Bronchial epithelial cell (primary cell): ENCODE measurements at regions not wholly inside any gene's neighbourhood (a gene's known extent, or its start where the extent isn't known, plus 50 kb on each side); places are given as distances from the start of the nearest gene placed in this dataset.
A peak's percentile ranks its signal among the peaks of the same experiment; 100 is the strongest.

Experiments
- DNase-seq: peaks from one replicate; pipeline ENCODE4 v3.0.0-alpha.2; 2010; ENCODE audit warnings: low read depth
- FAIRE-seq: peaks from 2 replicates; lab custom pipeline; 2011; peaks lifted over from hg19 to GRCh38; lab: Jason Lieb, UNC
- H3K27me3 ChIP-seq: 2 replicates; pipeline ENCODE4 v1.5.1; 2011; ENCODE audit warnings: low read length; ENCODE audit not compliant: control insufficient read depth, insufficient read depth
- H3K36me3 ChIP-seq: 2 replicates; pipeline ENCODE4 v1.5.1; 2011; ENCODE audit warnings: low read length; ENCODE audit not compliant: control insufficient read depth, insufficient read depth
- H3K4me3 ChIP-seq: 2 replicates; pipeline ENCODE4 v1.5.1; 2011; ENCODE audit warnings: mild to moderate bottlenecking, low read depth, low read length, control low read depth
- TF ChIP-seq, protein P1 (sequence below): IDR thresholded peaks from 2 replicates; pipeline ENCODE4 v1.5.1; 2011; ENCODE audit warnings: mild to moderate bottlenecking, moderate library complexity, low read length, control low read depth, inconsistent platforms; ENCODE audit not compliant: insufficient read depth, severe bottlenecking

DNA sequence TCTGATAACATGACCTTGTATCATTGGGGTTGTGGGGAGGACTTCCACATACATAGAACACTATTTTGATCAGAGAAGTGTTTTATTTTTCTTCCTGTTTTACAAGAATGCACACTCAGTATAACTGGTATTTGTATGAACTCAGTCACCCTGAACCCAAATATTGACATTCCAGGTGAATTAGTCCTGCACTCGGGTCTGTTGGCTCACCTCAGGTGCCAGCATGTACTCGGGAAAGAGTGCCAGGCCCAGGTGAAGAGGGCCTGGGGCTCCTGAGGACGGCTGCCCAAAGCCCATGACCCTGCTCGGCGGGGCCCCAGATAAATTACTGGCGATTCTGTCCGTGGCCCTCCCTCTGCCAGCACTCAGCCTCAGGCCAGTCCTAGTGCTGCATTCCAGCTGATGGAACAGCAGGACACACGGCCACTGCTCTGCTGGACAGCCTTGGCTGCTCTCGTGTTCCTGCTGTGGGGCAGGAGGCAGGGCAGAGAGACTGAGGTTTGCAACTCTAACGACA is 75.4 kb upstream of the TMPRSS2 start:
- DNase-seq (peak; percentile 90), FAIRE-seq (no peak)
- TF ChIP-seq, protein P1, sequence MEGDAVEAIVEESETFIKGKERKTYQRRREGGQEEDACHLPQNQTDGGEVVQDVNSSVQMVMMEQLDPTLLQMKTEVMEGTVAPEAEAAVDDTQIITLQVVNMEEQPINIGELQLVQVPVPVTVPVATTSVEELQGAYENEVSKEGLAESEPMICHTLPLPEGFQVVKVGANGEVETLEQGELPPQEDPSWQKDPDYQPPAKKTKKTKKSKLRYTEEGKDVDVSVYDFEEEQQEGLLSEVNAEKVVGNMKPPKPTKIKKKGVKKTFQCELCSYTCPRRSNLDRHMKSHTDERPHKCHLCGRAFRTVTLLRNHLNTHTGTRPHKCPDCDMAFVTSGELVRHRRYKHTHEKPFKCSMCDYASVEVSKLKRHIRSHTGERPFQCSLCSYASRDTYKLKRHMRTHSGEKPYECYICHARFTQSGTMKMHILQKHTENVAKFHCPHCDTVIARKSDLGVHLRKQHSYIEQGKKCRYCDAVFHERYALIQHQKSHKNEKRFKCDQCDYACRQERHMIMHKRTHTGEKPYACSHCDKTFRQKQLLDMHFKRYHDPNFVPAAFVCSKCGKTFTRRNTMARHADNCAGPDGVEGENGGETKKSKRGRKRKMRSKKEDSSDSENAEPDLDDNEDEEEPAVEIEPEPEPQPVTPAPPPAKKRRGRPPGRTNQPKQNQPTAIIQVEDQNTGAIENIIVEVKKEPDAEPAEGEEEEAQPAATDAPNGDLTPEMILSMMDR = no peak
- Histone ChIP-seq H3K27me3 (no peaks in the 10 kb centered on the region), H3K4me3 (no peak overlapping the region), H3K36me3 (no peaks in the 10 kb centered on the region)

DNA sequence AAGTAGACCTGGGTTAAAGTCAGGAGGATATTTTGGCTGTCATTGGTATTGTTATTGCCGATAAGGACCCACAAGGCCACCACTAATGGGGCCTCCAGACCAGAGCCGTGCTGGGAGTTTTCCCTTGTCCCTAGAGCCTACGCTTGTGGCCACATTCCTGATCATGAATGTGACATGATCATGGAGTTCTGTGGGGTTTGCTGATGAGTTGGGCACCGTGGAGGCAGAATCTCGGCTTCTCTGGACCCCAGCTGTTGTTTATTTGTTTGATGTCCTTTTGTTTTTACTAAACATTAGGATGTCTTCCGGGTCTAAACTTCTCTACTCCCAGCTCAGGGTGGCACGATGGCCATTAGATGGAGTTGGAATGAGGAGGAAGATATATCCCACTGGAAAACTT is 74.9 kb upstream of the TMPRSS2 start:
- TF ChIP-seq, protein P1 = no peak
- no peaks in the 10 kb centered on the region for H3K27me3 ChIP-seq
- no peak overlapping the region for H3K4me3 ChIP-seq
- H3K36me3 ChIP-seq = no peaks in the 10 kb centered on the region
- DNase-seq (no peak), FAIRE-seq (no peak)

DNA sequence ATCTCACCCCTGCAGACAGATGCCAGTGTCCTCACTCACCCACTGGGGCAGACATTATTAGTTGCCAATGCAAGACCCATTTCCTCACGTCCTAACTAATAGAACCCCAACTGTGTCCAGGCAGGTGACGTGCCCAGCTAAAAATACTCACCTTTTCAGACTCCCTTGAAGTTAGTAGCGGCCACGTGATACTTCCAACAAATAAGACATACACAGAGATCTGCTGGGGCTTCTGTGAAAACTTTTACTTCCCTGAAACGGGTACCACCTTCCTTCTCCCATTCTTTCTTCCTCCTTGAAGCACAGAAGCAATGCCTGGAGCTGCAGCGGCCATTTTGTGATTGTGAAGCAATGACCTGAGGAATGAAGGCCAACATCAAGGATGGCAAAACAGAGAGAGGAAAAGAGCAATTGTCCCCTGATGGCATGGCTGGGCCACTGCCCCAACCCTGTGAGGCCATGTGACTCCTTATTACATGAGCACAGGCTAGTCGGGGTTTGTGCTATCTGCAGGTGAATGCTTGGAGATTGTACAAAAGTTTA is 74.4 kb upstream of the TMPRSS2 start:
- TF ChIP-seq, protein P1 = no peak
- FAIRE-seq (no peak), DNase-seq (no peak)
- no peak overlapping the region for H3K4me3 ChIP-seq
- no peaks in the 10 kb centered on the region for H3K27me3 ChIP-seq
- H3K36me3 ChIP-seq = no peaks in the 10 kb centered on the region

DNA sequence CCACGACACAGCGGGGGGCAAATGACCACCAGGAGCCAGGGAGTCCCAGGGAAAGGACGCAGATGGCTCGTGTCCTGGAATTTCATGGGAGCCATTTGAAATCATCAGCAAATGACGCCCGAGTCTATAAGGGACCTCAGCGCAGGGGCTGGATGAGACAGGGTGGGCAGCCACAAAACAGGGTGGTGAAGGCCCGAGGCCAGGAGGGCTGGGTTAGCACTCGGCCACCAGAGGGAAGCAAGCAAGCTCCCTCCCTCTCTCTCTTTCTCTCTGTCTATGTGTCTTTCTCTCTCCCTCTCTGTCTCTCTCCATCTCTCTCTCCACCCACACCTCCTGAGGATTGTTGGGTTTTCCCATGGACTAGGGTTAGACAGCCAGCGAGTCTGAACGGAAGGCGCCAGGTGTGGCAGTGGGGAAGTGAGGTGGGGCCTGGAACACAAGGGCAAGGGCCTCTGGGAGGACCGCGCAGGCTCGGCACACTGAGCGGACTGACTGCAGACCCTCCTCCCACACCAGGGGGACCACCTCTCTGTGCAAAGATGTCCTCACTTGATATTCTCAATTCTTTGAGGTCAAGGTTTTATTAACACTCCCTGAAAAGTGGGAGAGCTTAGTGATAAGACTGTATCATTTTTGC is 73.8 kb upstream of the TMPRSS2 start:
- DNase-seq (no peak), FAIRE-seq (no peak)
- Histone ChIP-seq H3K27me3 (no peaks in the 10 kb centered on the region), H3K4me3 (no peak overlapping the region), H3K36me3 (no peaks in the 10 kb centered on the region)
- TF ChIP-seq, protein P1 = peak; percentile 11

DNA sequence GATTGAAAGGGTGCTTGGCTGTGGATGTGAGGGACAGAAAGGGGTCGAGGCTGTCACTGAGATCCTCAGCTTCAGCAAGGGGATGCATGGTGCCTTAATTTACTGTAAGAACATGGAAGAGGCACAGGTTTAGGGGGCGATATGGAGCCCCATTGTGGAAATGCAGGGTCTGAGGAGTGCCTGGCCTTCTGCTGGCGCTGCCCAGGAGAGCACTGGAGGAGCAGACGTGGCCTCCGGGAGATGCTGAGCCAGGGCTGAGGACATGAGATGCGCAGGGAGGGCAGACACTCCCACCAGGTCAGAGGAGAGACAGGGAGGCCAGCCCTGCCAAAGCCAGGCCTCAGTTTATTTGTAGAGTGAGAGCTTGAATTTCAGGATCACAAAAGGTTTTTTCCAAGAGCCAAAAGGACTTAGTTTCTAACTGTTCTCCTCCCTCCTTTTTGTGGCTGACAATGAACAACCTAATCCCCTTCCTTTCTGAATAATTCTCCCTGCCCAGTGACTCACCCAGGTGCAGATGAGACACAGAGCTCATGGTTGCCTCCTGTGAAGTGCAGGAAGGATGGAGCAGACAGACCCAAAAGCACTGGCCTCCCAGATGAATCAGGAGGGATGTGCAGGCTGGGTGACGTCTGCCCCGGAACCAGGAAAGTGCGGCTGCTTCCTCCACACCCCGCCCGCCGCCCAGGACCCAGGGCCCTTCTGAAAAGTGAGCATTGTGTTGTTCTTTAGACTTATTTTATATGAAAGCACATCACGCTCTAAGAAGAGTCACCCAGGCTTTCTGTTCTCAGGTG is 73.0 kb upstream of the TMPRSS2 start:
- FAIRE-seq (peak; percentile 77), DNase-seq (peak; percentile 95)
- Histone ChIP-seq H3K4me3 (no peak overlapping the region), H3K36me3 (no peaks in the 10 kb centered on the region), H3K27me3 (no peaks in the 10 kb centered on the region)
- TF ChIP-seq, protein P1 = no peak
